CD14-positive monocyte (primary cell): ENCODE measurements at regions not wholly inside any gene's neighbourhood (a gene's known extent, or its start where the extent isn't known, plus 50 kb on each side); places are given as distances from the start of the nearest gene placed in this dataset.

Experiments used
- DNase-seq, 3 donors: peaks; one replicate each; pipeline ENCODE4 v3.0.0-alpha.2; 2011 to 2022
- H2AFZ ChIP-seq: 2 replicates; pipeline ENCODE4 v1.6.0; 2012; ENCODE audit warnings: mild to moderate bottlenecking, low read depth, low read length, inconsistent platforms; ENCODE audit not compliant: insufficient read depth, poor library complexity, severe bottlenecking
- H3K27ac ChIP-seq, 2 donors: 1 replicate in 1 of 2; 2 replicates in 1 of 2; pipeline ENCODE4 v1.5.1; 2012 to 2013; ENCODE audit warnings: low read length in 2 of 2, control low read depth in 1 of 2, inconsistent platforms in 1 of 2, low read depth in 1 of 2, mild to moderate bottlenecking in 1 of 2
- H3K27me3 ChIP-seq, 2 donors: one replicate each; pipeline versions ENCODE4 v1.6.0 to v1.6.1; 2011 to 2013; ENCODE audit warnings: low read length in 2 of 2; ENCODE audit not compliant: control insufficient read depth in 2 of 2, insufficient read depth in 2 of 2
- H3K36me3 ChIP-seq, 2 donors: replicated peaks in 1 of 2; 1 replicate in 1 of 2; 2 replicates in 1 of 2; pipeline versions ENCODE4 v1.5.1 to v1.6.1; 2012 to 2013; ENCODE audit warnings: low read length in 2 of 2, control low read depth in 1 of 2, inconsistent platforms in 1 of 2, mild to moderate bottlenecking in 1 of 2; ENCODE audit not compliant: insufficient read depth in 2 of 2, control insufficient read depth in 1 of 2
- H3K4me1 ChIP-seq, 2 donors: 1 replicate in 1 of 2; 2 replicates in 1 of 2; pipeline versions ENCODE4 v1.5.1 to v1.6.1; 2012 to 2013; ENCODE audit warnings: low read length in 2 of 2, control low read depth in 1 of 2, inconsistent platforms in 1 of 2, mild to moderate bottlenecking in 1 of 2, moderate library complexity in 1 of 2; ENCODE audit not compliant: insufficient read depth in 2 of 2, control insufficient read depth in 1 of 2
- H3K4me2 ChIP-seq: replicated peaks from 2 replicates; pipeline ENCODE3; 2012; ENCODE audit warnings: low read length, moderate library complexity, mild to moderate bottlenecking; ENCODE audit not compliant: poor library complexity, severe bottlenecking; ENCODE audit errors: extremely low read depth
- H3K4me3 ChIP-seq, 3 experiments: fragments of 200-600 bp in 1 of 3; sonication (generic) in 1 of 3; replicated peaks in 1 of 3; 1 replicate in 2 of 3; 2 replicates in 1 of 3; pipeline ENCODE4 v1.5.1; 2011 to 2013; ENCODE audit warnings: low read length in 3 of 3, mild to moderate bottlenecking in 3 of 3, control low read depth in 2 of 3, low read depth in 2 of 3, inconsistent platforms in 1 of 3, moderate library complexity in 1 of 3
- H3K79me2 ChIP-seq: 2 replicates; pipeline ENCODE4 v1.6.0; 2012; ENCODE audit warnings: mild to moderate bottlenecking, control low read depth, inconsistent platforms, low read length, moderate library complexity; ENCODE audit not compliant: insufficient read depth
- H3K9ac ChIP-seq: 2 replicates; pipeline ENCODE4 v1.6.0; 2017; ENCODE audit warnings: low read length, mild to moderate bottlenecking; ENCODE audit not compliant: insufficient read depth, poor library complexity, severe bottlenecking
- H3K9me3 ChIP-seq, 2 donors: replicated peaks in 1 of 2; 1 replicate in 1 of 2; 2 replicates in 1 of 2; pipeline versions ENCODE4 v1.5.1 to v1.6.1; 2012 to 2013; ENCODE audit warnings: low read length in 2 of 2, control low read depth in 1 of 2; ENCODE audit not compliant: control insufficient read depth in 1 of 2, insufficient read depth in 1 of 2
- H4K20me1 ChIP-seq: 2 replicates; pipeline ENCODE4 v1.6.0; 2012; ENCODE audit warnings: mild to moderate bottlenecking, low read length, control low read depth, moderate library complexity; ENCODE audit not compliant: insufficient read depth
- H3K27ac Mint-ChIP-seq, 7 donors: one replicate each; pipeline ENCODE4 v1.8.0; 2020; ENCODE audit warnings: mild to moderate bottlenecking in 7 of 7, mixed read lengths in 7 of 7, moderate library complexity in 6 of 7, inconsistent platforms in 2 of 7
- H3K27me3 Mint-ChIP-seq, 3 donors: one replicate each; pipeline ENCODE4 v1.8.0; 2021 to 2022; ENCODE audit warnings: low read depth in 3 of 3, mild to moderate bottlenecking in 3 of 3, mixed read lengths in 3 of 3, moderate library complexity in 3 of 3, inconsistent platforms in 1 of 3
- H3K36me3 Mint-ChIP-seq, 2 donors: one replicate each; pipeline ENCODE4 v1.8.0; 2020; ENCODE audit warnings: mixed read lengths in 2 of 2, inconsistent platforms in 1 of 2, mild to moderate bottlenecking in 1 of 2
- H3K4me1 Mint-ChIP-seq: one replicate; pipeline ENCODE4 v1.8.0; 2020; ENCODE audit warnings: mild to moderate bottlenecking, mixed read lengths
- H3K4me3 Mint-ChIP-seq, 2 donors: one replicate each; pipeline ENCODE4 v1.8.0; 2020; ENCODE audit warnings: mild to moderate bottlenecking in 2 of 2, mixed read lengths in 2 of 2, moderate library complexity in 1 of 2
- H3K9me3 Mint-ChIP-seq, 7 donors: one replicate each; pipeline ENCODE4 v1.8.0; 2020 to 2022; ENCODE audit warnings: mixed read lengths in 7 of 7, mild to moderate bottlenecking in 6 of 7, moderate library complexity in 6 of 7, inconsistent platforms in 2 of 7
- WGBS: methylation state at CpG from one replicate; pipeline ENCODE4 v1.1.5; 2013; ENCODE audit warnings: missing lambda C conversion rate; ENCODE audit not compliant: insufficient coverage; 5-methylcytosine and 5-hydroxymethylcytosine counted together
- intact Hi-C, 2 donors: fragments of 100-400 bp; cut with micrococcal nuclease; formaldehyde crosslinking; loops; one replicate each; pipeline versions ENCODE4 v1.15.0 to v1.15.1; 2023
- TF ChIP-seq, protein P1 (sequence below): fragments of 200-600 bp; IDR thresholded peaks from one replicate; pipeline ENCODE4 v1.8.0; 2022; ENCODE audit warnings: antibody characterized with exemption, mild to moderate bottlenecking

DNA sequence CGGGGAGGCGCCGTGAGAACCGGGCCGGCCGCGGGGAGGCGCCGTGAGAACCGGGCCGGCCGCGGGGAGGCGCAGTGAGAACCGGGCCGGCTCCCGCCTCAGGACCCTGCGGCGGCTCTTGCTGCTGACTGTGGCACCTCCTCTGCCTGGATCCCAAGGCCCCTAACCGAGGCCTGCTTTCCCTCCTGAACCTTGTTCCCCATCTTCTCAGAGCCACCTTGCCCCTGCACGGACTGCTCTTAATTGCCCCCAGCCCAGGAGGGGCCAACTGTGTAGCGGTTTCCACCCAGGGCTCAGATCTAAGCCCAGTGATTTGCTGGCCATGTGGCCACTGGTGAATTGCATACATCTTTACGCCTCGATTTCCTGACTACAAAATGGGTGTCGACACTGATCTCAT is 112.2 kb upstream of the B3GAT1 start:
- H3K27me3 Mint-ChIP-seq, result peaks cover 0 to 9% (median 4%) of the 10 kb centered on the region in 3 donors
- Histone ChIP-seq H3K27ac (no peak overlapping the region), H4K20me1 (no peaks in the 10 kb centered on the region), H3K27me3 (no peaks in the 10 kb centered on the region), H2AFZ (no peak overlapping the region), H3K36me3 (no peaks in the 10 kb centered on the region), H3K4me3 (no peak overlapping the region), H3K4me1 (no peaks in the 10 kb centered on the region), H3K79me2 (no peaks in the 10 kb centered on the region), H3K9me3 (peaks cover 0 to 7% of the 10 kb centered on the region in 2 donors), H3K9ac (no peak overlapping the region), H3K4me2 (no peak overlapping the region)
- no peaks in the 10 kb centered on the region for H3K4me1 Mint-ChIP-seq
- no peak overlapping the region for H3K4me3 Mint-ChIP-seq
- H3K27ac Mint-ChIP-seq, result no peak overlapping the region
- intact Hi-C loops, result no loop called here
- H3K9me3 Mint-ChIP-seq, result peaks cover 2 to 19% (median 7%) of the 10 kb centered on the region in 7 donors
- TF ChIP-seq, protein P1, sequence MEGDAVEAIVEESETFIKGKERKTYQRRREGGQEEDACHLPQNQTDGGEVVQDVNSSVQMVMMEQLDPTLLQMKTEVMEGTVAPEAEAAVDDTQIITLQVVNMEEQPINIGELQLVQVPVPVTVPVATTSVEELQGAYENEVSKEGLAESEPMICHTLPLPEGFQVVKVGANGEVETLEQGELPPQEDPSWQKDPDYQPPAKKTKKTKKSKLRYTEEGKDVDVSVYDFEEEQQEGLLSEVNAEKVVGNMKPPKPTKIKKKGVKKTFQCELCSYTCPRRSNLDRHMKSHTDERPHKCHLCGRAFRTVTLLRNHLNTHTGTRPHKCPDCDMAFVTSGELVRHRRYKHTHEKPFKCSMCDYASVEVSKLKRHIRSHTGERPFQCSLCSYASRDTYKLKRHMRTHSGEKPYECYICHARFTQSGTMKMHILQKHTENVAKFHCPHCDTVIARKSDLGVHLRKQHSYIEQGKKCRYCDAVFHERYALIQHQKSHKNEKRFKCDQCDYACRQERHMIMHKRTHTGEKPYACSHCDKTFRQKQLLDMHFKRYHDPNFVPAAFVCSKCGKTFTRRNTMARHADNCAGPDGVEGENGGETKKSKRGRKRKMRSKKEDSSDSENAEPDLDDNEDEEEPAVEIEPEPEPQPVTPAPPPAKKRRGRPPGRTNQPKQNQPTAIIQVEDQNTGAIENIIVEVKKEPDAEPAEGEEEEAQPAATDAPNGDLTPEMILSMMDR, result no peak
- 94% methylated on average over 21 of the region's 25 CpGs for WGBS
- H3K36me3 Mint-ChIP-seq, result no peaks in the 10 kb centered on the region
- no peak for DNase-seq

DNA sequence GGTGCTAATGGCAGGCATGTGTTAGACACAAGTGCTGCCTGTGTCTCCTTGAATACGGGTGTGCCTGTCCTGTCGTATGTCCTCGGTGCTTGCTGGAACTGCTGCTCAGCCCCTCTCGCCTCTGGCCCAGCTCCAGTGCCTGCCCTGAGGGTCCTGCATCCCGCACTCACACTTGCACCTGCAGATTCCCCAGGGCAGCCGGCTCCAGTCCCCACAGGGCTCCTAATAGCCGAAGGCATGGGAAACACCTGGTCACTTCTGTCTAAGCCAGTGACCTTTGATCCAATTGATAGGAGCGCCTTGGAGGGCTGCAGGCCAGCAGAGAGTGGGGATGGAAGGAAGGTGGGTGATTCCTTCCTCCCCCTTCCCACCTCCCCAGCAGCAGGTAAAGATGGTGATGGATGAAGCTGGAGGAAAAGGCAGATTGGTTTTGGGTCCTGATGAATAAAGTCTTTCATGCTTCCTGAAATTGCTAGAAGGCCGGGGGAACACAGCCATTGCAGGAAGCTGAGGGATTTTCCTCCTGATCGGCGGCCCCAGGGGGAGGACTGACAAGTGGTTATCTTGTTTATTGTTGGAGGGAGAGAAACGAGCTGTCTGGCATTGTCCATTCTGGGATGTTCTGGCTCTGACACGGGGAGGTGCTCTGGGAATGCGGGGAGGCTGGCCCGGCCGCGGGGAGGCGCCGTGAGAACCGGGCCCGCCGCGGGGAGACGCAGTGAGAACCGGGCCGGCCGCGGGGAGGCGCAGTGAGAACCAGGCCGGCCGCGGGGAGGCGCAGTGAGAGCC is 110.9 kb upstream of the B3GAT1 start:
- no peak overlapping the region for H3K4me3 ChIP-seq
- H3K9ac ChIP-seq, result no peak overlapping the region
- H2AFZ ChIP-seq, result no peak overlapping the region
- H3K27ac Mint-ChIP-seq, result no peak overlapping the region
- H3K27me3 ChIP-seq, result no peaks in the 10 kb centered on the region
- H3K9me3 ChIP-seq, result peaks cover 0 to 7% of the 10 kb centered on the region in 2 donors
- 79% methylated on average over 11 of the region's 33 CpGs for WGBS
- H4K20me1 ChIP-seq, result no peaks in the 10 kb centered on the region
- no peak overlapping the region for H3K27ac ChIP-seq
- H3K4me1 Mint-ChIP-seq, result no peaks in the 10 kb centered on the region
- TF ChIP-seq, protein P1, result no peak
- no peaks in the 10 kb centered on the region for H3K36me3 Mint-ChIP-seq
- no peak overlapping the region for H3K4me3 Mint-ChIP-seq
- H3K36me3 ChIP-seq, result no peaks in the 10 kb centered on the region
- no peak overlapping the region for H3K4me2 ChIP-seq
- no peaks in the 10 kb centered on the region for H3K4me1 ChIP-seq
- no peaks in the 10 kb centered on the region for H3K79me2 ChIP-seq
- no peak for DNase-seq
- intact Hi-C loops, result no loop called here
- peaks cover 0 to 10% (median 3%) of the 10 kb centered on the region in 3 donors for H3K27me3 Mint-ChIP-seq
- peaks cover 2 to 19% (median 7%) of the 10 kb centered on the region in 7 donors for H3K9me3 Mint-ChIP-seq
